ENCODE measurements at regions not wholly inside any gene's neighbourhood (a gene's known extent, or its start where the extent isn't known, plus 50 kb on each side); places are given as distances from the start of the nearest gene placed in this dataset.

DNA sequence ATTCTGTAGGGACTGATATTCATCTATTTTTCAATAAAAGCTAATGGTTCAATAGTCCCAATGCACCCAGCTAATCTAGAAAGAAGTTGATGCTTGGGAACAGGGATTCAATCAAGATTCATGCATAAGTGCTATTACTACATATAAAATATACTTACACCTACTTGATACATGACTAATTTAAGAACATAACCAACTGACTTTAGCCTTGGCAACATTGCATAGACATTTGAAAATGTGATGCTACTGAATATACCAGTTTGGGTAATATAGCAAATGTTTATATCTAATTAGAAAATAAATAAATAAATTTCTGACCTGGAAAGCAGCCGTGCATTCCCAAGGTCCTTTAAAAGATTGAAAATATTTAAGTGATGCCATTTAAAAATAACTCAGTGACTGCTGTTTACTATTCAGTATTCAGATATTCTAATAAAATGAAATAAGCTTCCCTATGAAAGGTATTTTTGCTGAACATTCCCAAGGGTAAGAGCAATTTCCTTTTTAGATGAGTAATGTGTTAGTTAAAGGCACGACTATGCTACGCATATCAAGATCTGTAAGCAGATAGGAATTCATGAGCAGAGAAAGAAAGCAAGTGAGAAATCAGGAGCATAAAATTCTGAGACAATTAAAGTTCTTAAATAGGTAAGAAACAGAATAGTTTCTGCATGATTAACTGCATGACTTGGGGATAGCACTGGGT lies 160.6 kb upstream of the SYT1 start:
- TF ChIP-seq, protein P1, sequence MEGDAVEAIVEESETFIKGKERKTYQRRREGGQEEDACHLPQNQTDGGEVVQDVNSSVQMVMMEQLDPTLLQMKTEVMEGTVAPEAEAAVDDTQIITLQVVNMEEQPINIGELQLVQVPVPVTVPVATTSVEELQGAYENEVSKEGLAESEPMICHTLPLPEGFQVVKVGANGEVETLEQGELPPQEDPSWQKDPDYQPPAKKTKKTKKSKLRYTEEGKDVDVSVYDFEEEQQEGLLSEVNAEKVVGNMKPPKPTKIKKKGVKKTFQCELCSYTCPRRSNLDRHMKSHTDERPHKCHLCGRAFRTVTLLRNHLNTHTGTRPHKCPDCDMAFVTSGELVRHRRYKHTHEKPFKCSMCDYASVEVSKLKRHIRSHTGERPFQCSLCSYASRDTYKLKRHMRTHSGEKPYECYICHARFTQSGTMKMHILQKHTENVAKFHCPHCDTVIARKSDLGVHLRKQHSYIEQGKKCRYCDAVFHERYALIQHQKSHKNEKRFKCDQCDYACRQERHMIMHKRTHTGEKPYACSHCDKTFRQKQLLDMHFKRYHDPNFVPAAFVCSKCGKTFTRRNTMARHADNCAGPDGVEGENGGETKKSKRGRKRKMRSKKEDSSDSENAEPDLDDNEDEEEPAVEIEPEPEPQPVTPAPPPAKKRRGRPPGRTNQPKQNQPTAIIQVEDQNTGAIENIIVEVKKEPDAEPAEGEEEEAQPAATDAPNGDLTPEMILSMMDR (IDR thresholded peaks at IDR 0.05) = no peak
- no peak for TF ChIP-seq ZFX (IDR thresholded peaks at IDR 0.05; ENCODE audit: borderline replicate concordance)

Measured in 22Rv1 (cell line).